GM21381 (cell line): ENCODE measurements at regions not wholly inside any gene's neighbourhood (a gene's known extent, or its start where the extent isn't known, plus 50 kb on each side); places are given as distances from the start of the nearest gene placed in this dataset.

Experiments used
- ATAC-seq: cut with Tn5 transposase; IDR thresholded peaks from one replicate; pipeline ENCODE4 v1.9.1; 2021; ENCODE audit warnings: mild to moderate bottlenecking, moderate library complexity; ENCODE audit not compliant: unreplicated experiment

GRCh38 chr2:122098306-122098705 is 342.9 kb downstream of the TSN start:
- ATAC-seq, result no peak

- ATAC-seq, result no peak
These were observed 344.9 kb downstream of the TSN start for GRCh38 chr2:122100346-122100745.

GRCh38 chr2:122100756-122101155 is 345.3 kb downstream of the TSN start:
- ATAC-seq, result no peak

- no peak for ATAC-seq
These were observed 345.9 kb downstream of the TSN start for GRCh38 chr2:122101319-122101718.

- ATAC-seq, result no peak
These were observed 349.9 kb downstream of the TSN start for GRCh38 chr2:122105171-122105876.

GRCh38 chr2:122105877-122106206 is 350.4 kb downstream of the TSN start:
- ATAC-seq, result no peak

- ATAC-seq, result no peak
These were observed 352.7 kb downstream of the TSN start for GRCh38 chr2:122108186-122108585.

GRCh38 chr2:122112216-122113005 is 357.0 kb downstream of the TSN start:
- no peak for ATAC-seq

- ATAC-seq, result no peak
These were observed 359.0 kb downstream of the TSN start for GRCh38 chr2:122114421-122114820.

GRCh38 chr2:122117371-122117770 is 361.9 kb downstream of the TSN start:
- no peak for ATAC-seq

GRCh38 chr2:122129399-122129798 is 373.9 kb downstream of the TSN start:
- ATAC-seq, result no peak

- ATAC-seq, result no peak
These were observed 376.8 kb downstream of the TSN start for GRCh38 chr2:122132147-122132691.

- no peak for ATAC-seq
These were observed 379.8 kb downstream of the TSN start for GRCh38 chr2:122135021-122135937.

GRCh38 chr2:122136056-122136455 is 380.6 kb downstream of the TSN start:
- no peak for ATAC-seq

- no peak for ATAC-seq
These were observed 383.1 kb downstream of the TSN start for GRCh38 chr2:122138561-122138960.

GRCh38 chr2:122139739-122140420 is 384.4 kb downstream of the TSN start:
- ATAC-seq, result no peak

- no peak for ATAC-seq
These were observed 389.4 kb downstream of the TSN start for GRCh38 chr2:122144884-122145283.

- ATAC-seq, result no peak
These were observed 390.4 kb downstream of the TSN start for GRCh38 chr2:122145856-122146255.

GRCh38 chr2:122148128-122148767 is 392.8 kb downstream of the TSN start:
- ATAC-seq, result no peak
